Smooth muscle cell (in vitro differentiated cells): ENCODE measurements at regions not wholly inside any gene's neighbourhood (a gene's known extent, or its start where the extent isn't known, plus 50 kb on each side); places are given as distances from the start of the nearest gene placed in this dataset.

Experiments used
- DNase-seq: peaks from one replicate; lab custom pipeline; 2025; ENCODE audit not compliant: unreplicated experiment; lab: John Stamatoyannopoulos, UW
- H2AFZ ChIP-seq: fragments of 200-600 bp; sonication (generic); 2 replicates; pipeline ENCODE4 v1.6.0; 2016; ENCODE audit warnings: antibody characterized with exemption, low read depth, mild to moderate bottlenecking
- H3F3A ChIP-seq: fragments of 200-600 bp; sonication (generic); 2 replicates; pipeline ENCODE4 v1.6.0; 2017; ENCODE audit warnings: antibody characterized with exemption, low read depth
- H3K27ac ChIP-seq: fragments of 200-600 bp; sonication (generic); 2 replicates; pipeline ENCODE4 v1.5.1; 2016; ENCODE audit warnings: low read depth, mild to moderate bottlenecking
- H3K27me3 ChIP-seq: fragments of 200-600 bp; sonication (generic); 2 replicates; pipeline ENCODE4 v1.6.1; 2016; ENCODE audit warnings: low read depth, mild to moderate bottlenecking
- H3K36me3 ChIP-seq: fragments of 200-600 bp; sonication (generic); 2 replicates; pipeline ENCODE4 v1.5.1; 2016; ENCODE audit warnings: low read depth
- H3K4me1 ChIP-seq: fragments of 200-600 bp; sonication (generic); 2 replicates; pipeline ENCODE4 v1.5.1; 2016; ENCODE audit warnings: low read depth
- H3K4me2 ChIP-seq: fragments of 200-600 bp; sonication (generic); 2 replicates; pipeline ENCODE4 v1.6.0; 2016; ENCODE audit warnings: mild to moderate bottlenecking
- H3K4me3 ChIP-seq: fragments of 200-600 bp; sonication (generic); 2 replicates; pipeline ENCODE4 v1.5.1; 2016; ENCODE audit warnings: mild to moderate bottlenecking
- H3K79me2 ChIP-seq: fragments of 200-600 bp; sonication (generic); 2 replicates; pipeline ENCODE4 v1.6.0; 2016; ENCODE audit warnings: low read depth, mild to moderate bottlenecking
- H3K9ac ChIP-seq: fragments of 200-600 bp; sonication (generic); 2 replicates; pipeline ENCODE4 v1.6.0; 2016; ENCODE audit warnings: low read depth
- H3K9me3 ChIP-seq: fragments of 200-600 bp; sonication (generic); replicated peaks from 2 replicates; pipeline ENCODE4 v1.5.1; 2016; ENCODE audit warnings: low read depth
- H4K20me1 ChIP-seq: fragments of 200-600 bp; sonication (generic); 2 replicates; pipeline ENCODE4 v1.6.0; 2016; ENCODE audit warnings: low read depth
- CTCF ChIP-seq: fragments of 200-600 bp; sonication (generic); IDR thresholded peaks from 2 replicates; pipeline ENCODE4 v1.5.1; 2017; ENCODE audit warnings: borderline replicate concordance, mild to moderate bottlenecking, antibody characterized with exemption; ENCODE audit not compliant: insufficient read depth, poor library complexity, severe bottlenecking
- whole genome bisulfite sequencing: methylation state at CpG from one replicate; pipeline ENCODE4 v1.1.7; 2016; ENCODE audit warnings: low lambda C conversion rate; 5-methylcytosine and 5-hydroxymethylcytosine counted together

- TF ChIP-seq CTCF = no peak
- Histone ChIP-seq H3K27me3 (no peaks in the 10 kb centered on the region), H3K4me1 (no peaks in the 10 kb centered on the region)
These were observed 289.8 kb downstream of the RBM43 start for GRCh38 chr2:150971910-150972309.

GRCh38 chr2:150963336-150963735 lies 298.3 kb downstream of the RBM43 start:
- no peak overlapping the region for H3K4me3 ChIP-seq
- H3K4me1 ChIP-seq = no peaks in the 10 kb centered on the region
- H3K79me2 ChIP-seq = no peaks in the 10 kb centered on the region
- TF ChIP-seq CTCF = no peak
- H3K36me3 ChIP-seq = no peaks in the 10 kb centered on the region
- H2AFZ ChIP-seq = no peak overlapping the region
- no peaks in the 10 kb centered on the region for H4K20me1 ChIP-seq
- DNase-seq = no peak
- H3K4me2 ChIP-seq = no peak overlapping the region
- H3K27ac ChIP-seq = no peak overlapping the region
- H3F3A ChIP-seq = no peaks in the 10 kb centered on the region
- WGBS = 88% methylated on average over 5 of the region's 5 CpGs
- H3K9me3 ChIP-seq = no peaks in the 10 kb centered on the region
- no peak overlapping the region for H3K9ac ChIP-seq
- H3K27me3 ChIP-seq = no peaks in the 10 kb centered on the region

More at GRCh38 chr2:150971910-150972309, 289.8 kb downstream of the RBM43 start:
- DNase-seq = no peak
- Histone ChIP-seq H3K79me2 (no peaks in the 10 kb centered on the region), H4K20me1 (no peaks in the 10 kb centered on the region), H3K4me2 (no peak overlapping the region), H3K9ac (no peak overlapping the region), H3K4me3 (no peak overlapping the region), H3K27ac (no peak overlapping the region), H3K9me3 (no peaks in the 10 kb centered on the region), H2AFZ (no peak overlapping the region), H3F3A (no peaks in the 10 kb centered on the region), H3K36me3 (no peaks in the 10 kb centered on the region)
- 89% methylated on average over 3 of the region's 3 CpGs for WGBS

- no peak overlapping the region for H3K9ac ChIP-seq
- H3F3A ChIP-seq = no peaks in the 10 kb centered on the region
- H3K4me1 ChIP-seq = no peaks in the 10 kb centered on the region
- H3K79me2 ChIP-seq = no peaks in the 10 kb centered on the region
- H3K4me3 ChIP-seq = no peak overlapping the region
- 81% methylated on average over 10 of the region's 10 CpGs for WGBS
- no peaks in the 10 kb centered on the region for H3K9me3 ChIP-seq
- H2AFZ ChIP-seq = no peak overlapping the region
- DNase-seq = no peak
- no peaks in the 10 kb centered on the region for H4K20me1 ChIP-seq
- TF ChIP-seq CTCF = no peak
- H3K4me2 ChIP-seq = no peak overlapping the region
- H3K27ac ChIP-seq = no peak overlapping the region
- no peaks in the 10 kb centered on the region for H3K36me3 ChIP-seq
- no peaks in the 10 kb centered on the region for H3K27me3 ChIP-seq
These were observed 306.4 kb downstream of the RBM43 start for GRCh38 chr2:150955231-150955630.

GRCh38 chr2:150946831-150947230 lies 314.8 kb downstream of the RBM43 start:
- Histone ChIP-seq H3K4me1 (no peaks in the 10 kb centered on the region), H3K27me3 (no peaks in the 10 kb centered on the region), H3K9ac (no peak overlapping the region), H3K27ac (no peak overlapping the region), H3K4me2 (no peak overlapping the region), H3K79me2 (no peaks in the 10 kb centered on the region), H3K36me3 (no peaks in the 10 kb centered on the region), H4K20me1 (no peaks in the 10 kb centered on the region), H3K9me3 (no peaks in the 10 kb centered on the region), H3K4me3 (no peak overlapping the region), H3F3A (no peaks in the 10 kb centered on the region), H2AFZ (no peak overlapping the region)
- DNase-seq = no peak
- no peak for TF ChIP-seq CTCF
